K562 (cell line): ENCODE measurements at regions not wholly inside any gene's neighbourhood (a gene's known extent, or its start where the extent isn't known, plus 50 kb on each side); places are given as distances from the start of the nearest gene placed in this dataset.

Source experiments
- CAMTA2 ChIP-seq: fragments of 250-450 bp; sonication (Bioruptor Pico); conservative IDR thresholded peaks from 2 replicates; pipeline ENCODE4 v1.5.1; 2022
- CTBP1 ChIP-seq: fragments of 450-650 bp; IDR thresholded peaks from 2 replicates; pipeline ENCODE4 v1.6.1; 2016; ENCODE audit warnings: borderline replicate concordance
- EP300 ChIP-seq: IDR thresholded peaks from 2 replicates; pipeline ENCODE4 v1.6.1; 2012; ENCODE audit warnings: low read length, improper control_type of control experiment
- HMGN3 ChIP-seq: IDR thresholded peaks from 2 replicates; pipeline ENCODE4 v1.6.1; 2011; ENCODE audit warnings: borderline replicate concordance, low read depth, mild to moderate bottlenecking, mixed read lengths, low read length; ENCODE audit not compliant: insufficient read length; ENCODE audit errors: extremely low read depth
- HNRNPH1 ChIP-seq: fragments of 200-400 bp; formaldehyde crosslinking; optimal IDR thresholded peaks from 2 replicates; pipeline ENCODE3; 2017; ENCODE audit warnings: low read depth, mild to moderate bottlenecking, low read length, moderate library complexity
- ILK ChIP-seq: fragments of 450-650 bp; IDR thresholded peaks from 2 replicates; pipeline ENCODE4 v1.6.1; 2016; ENCODE audit warnings: missing genetic modification characterization, low read depth, mild to moderate bottlenecking, missing compliant biosample characterization, moderate library complexity, borderline replicate concordance
- KAT2B ChIP-seq: IDR thresholded peaks from one replicate; pipeline ENCODE4 v1.6.1; 2012; ENCODE audit warnings: low read depth, mild to moderate bottlenecking, control low read depth, inconsistent platforms, low read length, moderate library complexity
- KDM4B ChIP-seq, 2 experiments: fragments of 450-650 bp in 1 of 2; sonication (generic) in 1 of 2; IDR thresholded peaks; 2 replicates each; pipeline ENCODE4 v1.6.1; 2016 to 2017; ENCODE audit warnings: borderline replicate concordance in 2 of 2, antibody characterized with exemption in 1 of 2, low read depth in 1 of 2, mild to moderate bottlenecking in 1 of 2
- KDM5B ChIP-seq: fragments of 200-600 bp; sonication (generic); IDR thresholded peaks from 2 replicates; pipeline ENCODE4 v1.6.1; 2012; ENCODE audit warnings: low read depth, mild to moderate bottlenecking, moderate library complexity, low read length, control low read depth, inconsistent platforms; ENCODE audit not compliant: insufficient replicate concordance
- KLF13 ChIP-seq: fragments of 450-650 bp; IDR thresholded peaks from 2 replicates; pipeline ENCODE4 v1.6.1; 2016; ENCODE audit warnings: missing genetic modification characterization, low read depth, mild to moderate bottlenecking, missing compliant biosample characterization, moderate library complexity, borderline replicate concordance
- MAFK ChIP-seq: IDR thresholded peaks from 2 replicates; pipeline ENCODE4 v1.6.1; 2011; ENCODE audit warnings: low read length, improper control_type of control experiment
- MEF2D ChIP-seq: conservative IDR thresholded peaks from 2 replicates; pipeline ENCODE4 v1.6.1; 2016; ENCODE audit warnings: low read depth, missing genetic modification characterization, missing compliant biosample characterization
- MTA3 ChIP-seq: fragments of 450-650 bp; formaldehyde crosslinking; IDR thresholded peaks from 2 replicates; pipeline ENCODE4 v1.6.1; 2017; ENCODE audit warnings: mild to moderate bottlenecking, borderline replicate concordance
- PHF8 ChIP-seq: fragments of 200-600 bp; sonication (generic); IDR thresholded peaks from 2 replicates; pipeline ENCODE4 v1.6.1; 2012; ENCODE audit warnings: mixed run types, mild to moderate bottlenecking, inconsistent platforms, low read length, moderate library complexity, borderline replicate concordance
- PHTF2 ChIP-seq: fragments of 250-450 bp; sonication (Bioruptor Pico); IDR thresholded peaks from 2 replicates; pipeline ENCODE4 v1.5.0; 2021; ENCODE audit warnings: mild to moderate bottlenecking
- RAD51 ChIP-seq: fragments of 450-650 bp; IDR thresholded peaks from 2 replicates; pipeline ENCODE4 v1.7.1; 2016; ENCODE audit warnings: low read depth, mild to moderate bottlenecking, borderline replicate concordance
- RBM14 ChIP-seq: fragments of 200-400 bp; formaldehyde crosslinking; IDR thresholded peaks from 2 replicates; pipeline ENCODE4 v1.6.1; 2018; ENCODE audit warnings: low read depth, mild to moderate bottlenecking, low read length, moderate library complexity, borderline replicate concordance; ENCODE audit not compliant: insufficient read depth
- TCF7 ChIP-seq: sonication (generic); IDR thresholded peaks from 2 replicates; pipeline ENCODE4 v1.6.1; 2016; ENCODE audit warnings: antibody characterized with exemption, borderline replicate concordance
- ZBTB7A ChIP-seq: IDR thresholded peaks from 2 replicates; pipeline ENCODE4 v1.6.1; 2011; ENCODE audit warnings: low read depth, mild to moderate bottlenecking, low read length, moderate library complexity, borderline replicate concordance; ENCODE audit not compliant: control insufficient read depth
- ZNF324 ChIP-seq: fragments of 250-450 bp; sonication (Bioruptor Pico); IDR thresholded peaks from 2 replicates; pipeline ENCODE4 v1.4.0; 2020; ENCODE audit warnings: mild to moderate bottlenecking
- ZNF41 ChIP-seq: fragments of 250-450 bp; sonication (Bioruptor Pico); conservative IDR thresholded peaks from 2 replicates; pipeline ENCODE4 v1.4.0; 2020; ENCODE audit warnings: mild to moderate bottlenecking
- ZNF57 ChIP-seq: fragments of 450-650 bp; formaldehyde crosslinking; IDR thresholded peaks from 2 replicates; pipeline ENCODE4 v1.4.0; 2020; ENCODE audit warnings: mild to moderate bottlenecking, moderate library complexity
- TF ChIP-seq, protein P1 (sequence below): fragments of 200-800 bp; sonication (Bioruptor generic); IDR thresholded peaks from 2 replicates; pipeline ENCODE4 v1.6.1; 2017; ENCODE audit warnings: missing genetic modification characterization, missing compliant biosample characterization
- TF ChIP-seq, protein P2 (sequence below): sonication (generic); formaldehyde crosslinking; IDR thresholded peaks from 2 replicates; pipeline ENCODE4 v1.4.0; 2020; ENCODE audit warnings: mild to moderate bottlenecking, missing genetic modification reagents
- TF ChIP-seq, protein P3 (sequence below): fragments of 450-650 bp; IDR thresholded peaks from 2 replicates; pipeline ENCODE4 v1.6.1; 2016

DNA sequence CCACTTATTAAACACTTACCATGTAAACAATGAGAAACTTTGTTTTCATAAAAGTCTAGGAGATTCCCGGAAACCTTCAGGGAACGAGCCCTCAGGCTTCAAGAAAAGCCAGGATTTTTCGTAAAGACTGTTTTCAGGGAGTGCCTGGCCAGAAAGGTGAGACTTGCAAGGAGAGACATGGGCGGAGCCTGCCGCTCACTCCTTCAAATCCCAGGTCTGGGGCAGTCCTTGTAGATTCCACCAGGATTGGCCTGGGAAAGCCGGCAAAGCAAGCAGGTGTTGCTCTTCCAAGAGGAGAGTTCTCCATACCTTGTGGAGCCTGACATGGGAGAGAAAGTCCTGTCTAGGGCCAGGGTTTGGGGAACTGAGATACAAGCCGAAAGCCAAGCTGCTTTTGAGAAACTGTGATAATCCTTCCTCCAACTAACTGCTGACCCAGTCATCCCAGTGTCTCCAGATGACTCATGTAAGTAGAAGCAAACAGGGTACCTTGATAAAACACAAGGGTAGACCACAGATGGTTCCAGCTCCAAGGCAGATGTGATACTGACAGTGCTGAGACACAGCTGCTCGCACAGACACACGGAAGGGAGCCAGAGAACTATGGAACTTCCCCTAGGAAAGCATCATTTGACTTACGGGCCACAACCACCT lies 69.4 kb upstream of the NAA20 start (continued):
- TF ChIP-seq KLF13, result no peak
- no peak for TF ChIP-seq TCF7
- no peak for TF ChIP-seq PHF8
- TF ChIP-seq CTBP1, result peak; percentile 63
- no peak for TF ChIP-seq RBM14
- peak; percentile 17; the same call in 1 of the 2 replicates for TF ChIP-seq EP300
- TF ChIP-seq, protein P1, sequence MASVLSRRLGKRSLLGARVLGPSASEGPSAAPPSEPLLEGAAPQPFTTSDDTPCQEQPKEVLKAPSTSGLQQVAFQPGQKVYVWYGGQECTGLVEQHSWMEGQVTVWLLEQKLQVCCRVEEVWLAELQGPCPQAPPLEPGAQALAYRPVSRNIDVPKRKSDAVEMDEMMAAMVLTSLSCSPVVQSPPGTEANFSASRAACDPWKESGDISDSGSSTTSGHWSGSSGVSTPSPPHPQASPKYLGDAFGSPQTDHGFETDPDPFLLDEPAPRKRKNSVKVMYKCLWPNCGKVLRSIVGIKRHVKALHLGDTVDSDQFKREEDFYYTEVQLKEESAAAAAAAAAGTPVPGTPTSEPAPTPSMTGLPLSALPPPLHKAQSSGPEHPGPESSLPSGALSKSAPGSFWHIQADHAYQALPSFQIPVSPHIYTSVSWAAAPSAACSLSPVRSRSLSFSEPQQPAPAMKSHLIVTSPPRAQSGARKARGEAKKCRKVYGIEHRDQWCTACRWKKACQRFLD (CRISPR knock-in tag), result peak; percentile 55; the same call in 1 of the 2 replicates
- TF ChIP-seq MAFK, result peak; percentile 92
- TF ChIP-seq, protein P2, sequence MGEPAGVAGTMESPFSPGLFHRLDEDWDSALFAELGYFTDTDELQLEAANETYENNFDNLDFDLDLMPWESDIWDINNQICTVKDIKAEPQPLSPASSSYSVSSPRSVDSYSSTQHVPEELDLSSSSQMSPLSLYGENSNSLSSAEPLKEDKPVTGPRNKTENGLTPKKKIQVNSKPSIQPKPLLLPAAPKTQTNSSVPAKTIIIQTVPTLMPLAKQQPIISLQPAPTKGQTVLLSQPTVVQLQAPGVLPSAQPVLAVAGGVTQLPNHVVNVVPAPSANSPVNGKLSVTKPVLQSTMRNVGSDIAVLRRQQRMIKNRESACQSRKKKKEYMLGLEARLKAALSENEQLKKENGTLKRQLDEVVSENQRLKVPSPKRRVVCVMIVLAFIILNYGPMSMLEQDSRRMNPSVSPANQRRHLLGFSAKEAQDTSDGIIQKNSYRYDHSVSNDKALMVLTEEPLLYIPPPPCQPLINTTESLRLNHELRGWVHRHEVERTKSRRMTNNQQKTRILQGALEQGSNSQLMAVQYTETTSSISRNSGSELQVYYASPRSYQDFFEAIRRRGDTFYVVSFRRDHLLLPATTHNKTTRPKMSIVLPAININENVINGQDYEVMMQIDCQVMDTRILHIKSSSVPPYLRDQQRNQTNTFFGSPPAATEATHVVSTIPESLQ (CRISPR knock-in tag), result no peak
- no peak for TF ChIP-seq HMGN3
- no peak for TF ChIP-seq ILK (tag)
- TF ChIP-seq KAT2B, result no peak
- no peak for TF ChIP-seq CAMTA2
- TF ChIP-seq RAD51, result no peak
- no peak for TF ChIP-seq ZBTB7A
- TF ChIP-seq, protein P3, sequence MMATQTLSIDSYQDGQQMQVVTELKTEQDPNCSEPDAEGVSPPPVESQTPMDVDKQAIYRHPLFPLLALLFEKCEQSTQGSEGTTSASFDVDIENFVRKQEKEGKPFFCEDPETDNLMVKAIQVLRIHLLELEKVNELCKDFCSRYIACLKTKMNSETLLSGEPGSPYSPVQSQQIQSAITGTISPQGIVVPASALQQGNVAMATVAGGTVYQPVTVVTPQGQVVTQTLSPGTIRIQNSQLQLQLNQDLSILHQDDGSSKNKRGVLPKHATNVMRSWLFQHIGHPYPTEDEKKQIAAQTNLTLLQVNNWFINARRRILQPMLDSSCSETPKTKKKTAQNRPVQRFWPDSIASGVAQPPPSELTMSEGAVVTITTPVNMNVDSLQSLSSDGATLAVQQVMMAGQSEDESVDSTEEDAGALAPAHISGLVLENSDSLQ, result 0 out of 2 replicates have a peak, but pooled peaks have one; percentile 8
- TF ChIP-seq MEF2D (tag), result no peak
- TF ChIP-seq KDM5B, result no peak
- no peak for TF ChIP-seq ZNF324 (CRISPR knock-in tag)
- no peak for TF ChIP-seq PHTF2 (CRISPR knock-in tag)
- no peak for TF ChIP-seq MTA3
- no peak for TF ChIP-seq HNRNPH1
- TF ChIP-seq ZNF57 (CRISPR knock-in tag), result no peak
- TF ChIP-seq KDM4B (IDR thresholded peaks at IDR 0.05; ENCODE audit: borderline replicate concordance in 2 of 2, low read depth in 1 of 2), result no peak
- no peak for TF ChIP-seq ZNF41 (CRISPR knock-in tag)
